NB4 (cell line): ENCODE measurements at regions not wholly inside any gene's neighbourhood (a gene's known extent, or its start where the extent isn't known, plus 50 kb on each side); places are given as distances from the start of the nearest gene placed in this dataset.
A peak's percentile ranks its signal among the peaks of the same experiment; 100 is the strongest.

ENCODE experiments used
- DNase-seq: peaks from one replicate; pipeline ENCODE4 v3.0.0; 2010; ENCODE audit warnings: low read depth
- H3K4me3 ChIP-seq: one replicate; pipeline ENCODE4 v1.5.1; 2011; ENCODE audit warnings: mild to moderate bottlenecking, low read depth, low read length, moderate library complexity
- MYC ChIP-seq: IDR thresholded peaks from 2 replicates; pipeline ENCODE4 v1.6.1; 2011; ENCODE audit warnings: low read depth, low read length
- POLR2A ChIP-seq: IDR thresholded peaks from 2 replicates; pipeline ENCODE4 v1.6.1; 2011; ENCODE audit warnings: mild to moderate bottlenecking; ENCODE audit not compliant: insufficient read length; ENCODE audit errors: extremely low read depth
- TF ChIP-seq, protein P1 (sequence below): IDR thresholded peaks from 2 replicates; pipeline ENCODE4 v1.6.1; 2011; ENCODE audit warnings: low read depth, low read length
- TF ChIP-seq, protein P2 (sequence below): IDR thresholded peaks from one replicate; pipeline ENCODE4 v1.5.1; 2012; ENCODE audit warnings: low read depth, low read length

DNA sequence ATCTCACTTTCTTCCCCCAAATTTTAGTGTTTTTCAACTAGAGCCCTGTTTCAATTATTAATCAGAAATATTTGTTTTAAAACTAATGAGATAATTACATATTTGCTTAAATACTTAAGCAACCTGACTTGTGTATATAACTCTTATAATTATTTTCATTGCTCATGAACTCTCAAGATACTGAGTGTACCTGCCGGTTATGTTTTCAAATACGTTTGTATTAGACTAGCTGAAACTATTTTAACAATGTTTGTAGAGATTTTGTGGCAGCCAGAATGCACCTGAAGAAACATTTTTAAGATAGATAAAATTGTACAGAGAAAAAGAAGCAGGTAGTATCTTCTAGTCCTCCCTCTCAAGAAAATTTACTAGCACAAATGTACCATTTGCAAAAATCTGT is 140.6 kb upstream of the CXADR start:
- DNase-seq: no peak
- TF ChIP-seq, protein P1, sequence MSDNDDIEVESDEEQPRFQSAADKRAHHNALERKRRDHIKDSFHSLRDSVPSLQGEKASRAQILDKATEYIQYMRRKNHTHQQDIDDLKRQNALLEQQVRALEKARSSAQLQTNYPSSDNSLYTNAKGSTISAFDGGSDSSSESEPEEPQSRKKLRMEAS: no peak
- TF ChIP-seq POLR2A (no peak), MYC (no peak)
- TF ChIP-seq, protein P2, sequence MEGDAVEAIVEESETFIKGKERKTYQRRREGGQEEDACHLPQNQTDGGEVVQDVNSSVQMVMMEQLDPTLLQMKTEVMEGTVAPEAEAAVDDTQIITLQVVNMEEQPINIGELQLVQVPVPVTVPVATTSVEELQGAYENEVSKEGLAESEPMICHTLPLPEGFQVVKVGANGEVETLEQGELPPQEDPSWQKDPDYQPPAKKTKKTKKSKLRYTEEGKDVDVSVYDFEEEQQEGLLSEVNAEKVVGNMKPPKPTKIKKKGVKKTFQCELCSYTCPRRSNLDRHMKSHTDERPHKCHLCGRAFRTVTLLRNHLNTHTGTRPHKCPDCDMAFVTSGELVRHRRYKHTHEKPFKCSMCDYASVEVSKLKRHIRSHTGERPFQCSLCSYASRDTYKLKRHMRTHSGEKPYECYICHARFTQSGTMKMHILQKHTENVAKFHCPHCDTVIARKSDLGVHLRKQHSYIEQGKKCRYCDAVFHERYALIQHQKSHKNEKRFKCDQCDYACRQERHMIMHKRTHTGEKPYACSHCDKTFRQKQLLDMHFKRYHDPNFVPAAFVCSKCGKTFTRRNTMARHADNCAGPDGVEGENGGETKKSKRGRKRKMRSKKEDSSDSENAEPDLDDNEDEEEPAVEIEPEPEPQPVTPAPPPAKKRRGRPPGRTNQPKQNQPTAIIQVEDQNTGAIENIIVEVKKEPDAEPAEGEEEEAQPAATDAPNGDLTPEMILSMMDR: no peak
- H3K4me3 ChIP-seq: no peak overlapping the region

DNA sequence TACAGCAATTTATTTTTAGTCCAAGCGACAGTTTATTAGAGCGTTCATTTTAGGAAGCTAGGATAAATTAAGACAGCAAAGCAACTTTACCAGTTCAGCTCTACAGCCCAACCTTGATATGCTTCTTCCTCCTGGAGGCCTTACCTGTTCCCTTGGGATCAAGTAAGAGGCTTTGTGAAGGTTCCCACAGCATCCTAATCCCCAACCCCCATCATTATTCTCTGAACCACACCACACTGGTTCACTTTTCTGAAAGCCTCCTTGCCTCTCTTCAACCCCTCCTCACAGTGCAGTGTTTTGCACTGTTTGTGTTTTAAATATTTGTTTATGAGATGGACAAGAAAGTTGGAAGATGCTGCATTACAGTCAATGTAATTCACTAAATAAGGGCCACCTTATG is 126.3 kb upstream of the CXADR start:
- TF ChIP-seq POLR2A (no peak), MYC (no peak)
- TF ChIP-seq, protein P2: no peak
- TF ChIP-seq, protein P1: no peak
- DNase-seq: no peak
- no peak overlapping the region for H3K4me3 ChIP-seq

GRCh38 chr21:17387030-17387617 is 125.7 kb upstream of the CXADR start:
- DNase-seq: peak; percentile 56
- TF ChIP-seq, protein P1: no peak
- TF ChIP-seq MYC (no peak), POLR2A (no peak)
- TF ChIP-seq, protein P2: peak; percentile 35
- no peak overlapping the region for H3K4me3 ChIP-seq

DNA sequence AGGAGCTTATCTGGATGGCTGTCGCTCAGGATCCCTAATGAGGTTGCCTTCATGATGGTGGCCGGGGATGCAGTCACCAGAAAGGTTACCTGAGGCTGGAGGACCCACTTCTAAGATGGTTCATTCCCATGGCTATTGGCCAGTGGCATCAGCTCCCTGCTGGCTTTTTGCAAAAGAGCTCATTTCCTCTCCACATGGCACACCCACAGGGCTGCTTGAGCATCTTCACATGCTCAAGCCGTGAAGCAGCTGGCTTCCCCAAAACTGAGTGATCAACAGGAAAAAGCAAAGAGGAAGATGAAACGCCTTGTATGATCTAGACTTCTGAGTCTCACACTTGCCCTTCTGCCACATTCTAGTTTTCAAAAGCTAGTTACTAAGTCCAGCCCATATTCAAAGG is 124.6 kb upstream of the CXADR start:
- no peak for DNase-seq
- TF ChIP-seq POLR2A: no peak
- TF ChIP-seq, protein P1: no peak
- no peak for TF ChIP-seq MYC
- TF ChIP-seq, protein P2: no peak
- no peak overlapping the region for H3K4me3 ChIP-seq

GRCh38 chr21:17389311-17389710 is 123.5 kb upstream of the CXADR start:
- TF ChIP-seq POLR2A (no peak), MYC (no peak)
- TF ChIP-seq, protein P2: no peak
- TF ChIP-seq, protein P1: no peak
- no peak overlapping the region for H3K4me3 ChIP-seq
- DNase-seq: no peak

DNA sequence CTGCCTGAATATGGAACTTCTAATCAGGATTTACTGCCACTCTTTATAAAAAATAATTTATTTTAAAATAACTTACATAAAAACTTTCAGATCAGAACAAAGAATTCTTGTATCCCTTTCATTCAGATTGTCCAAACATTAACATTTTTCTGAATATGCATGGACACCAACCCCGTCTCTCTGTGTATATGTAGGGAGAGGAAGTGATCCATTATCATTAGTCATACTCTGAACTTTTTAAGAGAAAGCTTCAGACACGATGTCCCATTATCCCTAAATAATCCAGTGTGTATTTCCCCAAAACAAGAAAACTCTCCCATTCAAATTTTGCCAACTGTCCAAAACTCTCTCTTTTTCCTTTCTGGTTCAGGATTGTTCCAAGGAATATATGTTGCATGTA is 122.3 kb upstream of the CXADR start:
- DNase-seq: no peak
- TF ChIP-seq, protein P2: no peak
- TF ChIP-seq POLR2A: no peak
- TF ChIP-seq MYC: no peak

More for the DNA sequence above, 122.3 kb upstream of the CXADR start:
- H3K4me3 ChIP-seq: no peak overlapping the region
